ENCODE measurements at regions not wholly inside any gene's neighbourhood (a gene's known extent, or its start where the extent isn't known, plus 50 kb on each side); places are given as distances from the start of the nearest gene placed in this dataset.
"Not testable (repeated sequence)": the region's sequence is repeated elsewhere in the genome, so short reads cannot be mapped to it uniquely, and the experiment has no call there.

DNA sequence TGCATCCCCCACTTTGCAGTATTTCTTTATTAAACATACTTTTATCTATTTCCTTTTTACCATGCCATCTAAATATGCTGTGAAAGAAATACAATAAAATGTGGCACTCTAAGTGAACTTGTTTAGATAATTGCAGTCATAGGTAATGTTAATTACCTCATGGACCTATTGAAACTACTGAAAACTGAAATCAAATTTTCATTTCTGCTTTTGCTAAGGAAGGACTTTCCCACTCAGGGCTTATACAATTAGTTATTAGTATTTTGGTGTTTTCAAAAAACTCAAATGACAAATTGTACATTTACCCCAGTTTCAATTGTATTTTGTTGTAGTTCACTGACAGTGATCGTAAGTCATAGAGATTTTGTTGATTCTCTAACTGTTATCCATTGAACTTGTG is 88.4 kb downstream of the ID4 start:
- no peak for ATAC-seq
- DNase-seq: no peak
- H3K4me3 ChIP-seq (ENCODE audit: low read length): no peak overlapping the region
- H3K9me3 ChIP-seq (ENCODE audit: control insufficient read depth, low read length): no peaks in the 10 kb centered on the region
- H3K27ac ChIP-seq (ENCODE audit: low read length): no peak overlapping the region
- H3K4me1 ChIP-seq (ENCODE audit: control insufficient read depth, insufficient read depth, low read length): no peaks in the 10 kb centered on the region
- intact Hi-C loops (cut with DNase I): no loop called here
- WGBS: 92% methylated on average over 1 of the region's 1 CpG
- no peaks in the 10 kb centered on the region for H3K27me3 ChIP-seq (ENCODE audit: control insufficient read depth, insufficient read depth)

DNA sequence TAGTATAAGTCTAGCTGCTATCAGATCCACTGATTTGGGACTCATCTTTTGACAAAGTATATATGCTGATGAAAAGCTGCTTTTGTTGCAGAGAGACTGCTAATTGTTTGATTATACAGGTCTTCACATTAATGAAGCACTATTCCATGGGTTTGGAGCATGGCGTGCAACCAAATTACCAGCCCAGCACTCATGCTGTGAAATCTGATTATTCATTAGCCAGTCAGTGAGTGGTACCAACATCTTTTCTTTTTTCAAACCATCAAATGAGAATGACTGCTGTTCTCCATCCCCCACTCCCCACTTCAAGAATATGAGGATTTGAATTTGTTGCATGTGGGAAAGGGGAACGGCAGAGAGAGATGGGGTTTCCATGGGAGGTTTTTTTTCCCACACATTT is 91.3 kb downstream of the ID4 start:
- ATAC-seq: no peak
- H3K9me3 ChIP-seq (ENCODE audit: control insufficient read depth, low read length): no peaks in the 10 kb centered on the region
- H3K27me3 ChIP-seq (ENCODE audit: control insufficient read depth, insufficient read depth): no peaks in the 10 kb centered on the region
- no peaks in the 10 kb centered on the region for H3K4me1 ChIP-seq (ENCODE audit: control insufficient read depth, insufficient read depth, low read length)
- no peak for DNase-seq
- H3K4me3 ChIP-seq (ENCODE audit: low read length): no peak overlapping the region
- intact Hi-C loops (cut with DNase I): no loop called here
- WGBS: 87% methylated on average over 2 of the region's 2 CpGs
- no peak overlapping the region for H3K27ac ChIP-seq (ENCODE audit: low read length)

DNA sequence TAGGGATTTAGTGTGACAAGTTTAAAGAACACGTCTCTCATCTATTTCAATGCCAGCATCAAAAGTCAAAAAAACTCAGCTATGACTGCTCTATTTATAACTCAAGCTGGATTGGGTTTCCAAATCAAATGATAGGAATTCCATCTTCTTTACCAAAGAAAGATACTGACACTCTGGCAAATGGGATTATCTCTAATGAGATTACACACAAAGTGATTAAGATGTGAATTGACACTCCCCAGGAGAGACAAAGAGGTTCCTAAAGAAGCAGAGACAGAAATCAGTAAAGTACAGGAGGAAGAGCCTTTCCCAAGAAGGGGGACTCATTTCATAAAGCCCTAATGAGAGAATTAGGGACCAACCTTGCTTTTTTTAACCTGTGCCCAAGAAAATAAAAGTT is 92.1 kb downstream of the ID4 start:
- DNase-seq (no peak), ATAC-seq (no peak)
- WGBS: 33% methylated on average over 1 of the region's 1 CpG
- intact Hi-C loops (cut with DNase I): no loop called here
- no peak overlapping the region for H3K27ac ChIP-seq (ENCODE audit: low read length)
- no peaks in the 10 kb centered on the region for H3K27me3 ChIP-seq (ENCODE audit: control insufficient read depth, insufficient read depth)
- H3K9me3 ChIP-seq (ENCODE audit: control insufficient read depth, low read length): no peaks in the 10 kb centered on the region
- no peaks in the 10 kb centered on the region for H3K4me1 ChIP-seq (ENCODE audit: control insufficient read depth, insufficient read depth, low read length)
- no peak overlapping the region for H3K4me3 ChIP-seq (ENCODE audit: low read length)

DNA sequence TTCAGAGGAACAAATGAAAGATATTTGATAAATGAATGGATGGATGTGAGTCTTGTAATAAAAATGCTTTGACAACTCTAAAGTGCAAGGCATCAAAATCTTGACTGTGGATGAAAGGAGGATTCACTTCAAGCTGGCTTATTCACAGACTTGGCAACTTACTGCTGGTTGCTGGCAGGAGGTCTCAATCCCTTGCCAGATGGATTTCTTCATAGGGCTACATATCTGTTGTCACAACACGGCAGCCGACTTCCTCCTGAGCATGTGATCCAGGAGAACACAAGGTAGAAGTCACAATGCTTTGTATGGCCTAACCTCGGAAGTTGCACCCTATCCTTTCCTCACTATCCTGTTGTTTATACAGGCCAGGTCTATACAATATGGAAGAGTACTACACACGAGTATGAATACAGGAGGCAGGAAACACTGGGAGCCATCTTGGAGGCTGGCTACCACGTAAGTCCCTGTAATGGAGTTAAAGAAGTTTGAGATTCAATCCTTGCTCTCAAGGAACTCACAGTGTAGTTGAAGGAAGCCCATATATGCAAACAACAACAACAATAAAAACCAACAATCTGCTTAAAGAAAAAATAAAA is 97.9 kb downstream of the ID4 start:
- no peak for DNase-seq
- Histone ChIP-seq H3K27me3 (ENCODE audit: control insufficient read depth, insufficient read depth) (no peaks in the 10 kb centered on the region), H3K4me3 (ENCODE audit: low read length) (no peak overlapping the region), H3K4me1 (ENCODE audit: control insufficient read depth, insufficient read depth, low read length) (no peaks in the 10 kb centered on the region), H3K27ac (ENCODE audit: low read length) (no peak overlapping the region), H3K9me3 (ENCODE audit: control insufficient read depth, low read length) (no peaks in the 10 kb centered on the region)
- intact Hi-C loops (cut with DNase I): no loop called here
- ATAC-seq: no peak
- WGBS: 58% methylated on average over 5 of the region's 5 CpGs

DNA sequence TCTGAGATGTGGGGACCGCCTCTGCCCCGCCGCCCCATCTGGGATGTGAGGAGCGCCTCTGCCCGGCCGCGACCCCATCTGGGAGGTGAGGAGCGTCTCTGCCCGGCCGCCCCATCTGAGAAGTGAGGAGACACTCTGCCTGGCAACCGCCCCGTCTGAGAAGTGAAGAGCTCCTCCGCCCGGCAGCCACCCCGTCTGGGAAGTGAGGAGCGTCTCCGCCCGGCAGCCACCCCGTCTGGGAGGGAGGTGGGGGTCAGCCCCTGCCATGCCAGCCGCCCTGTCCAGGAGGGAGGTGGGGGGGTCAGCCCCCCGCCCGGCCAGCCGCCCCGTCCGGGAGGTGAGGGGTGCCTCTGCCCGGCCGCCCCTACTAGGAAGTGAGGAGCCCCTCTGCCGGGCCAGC is 102.2 kb downstream of the ID4 start:
- H3K9me3 ChIP-seq (ENCODE audit: control insufficient read depth, low read length); H3K27me3 ChIP-seq (ENCODE audit: control insufficient read depth, insufficient read depth); H3K27ac ChIP-seq (ENCODE audit: low read length); H3K4me3 ChIP-seq (ENCODE audit: low read length); ATAC-seq; intact Hi-C loops (cut with DNase I); H3K4me1 ChIP-seq (ENCODE audit: control insufficient read depth, insufficient read depth, low read length): not testable (repeated sequence)
- DNase-seq: peak in 1 of 3 donors; percentile 47
- 93% methylated on average over 27 of the region's 28 CpGs for WGBS

DNA sequence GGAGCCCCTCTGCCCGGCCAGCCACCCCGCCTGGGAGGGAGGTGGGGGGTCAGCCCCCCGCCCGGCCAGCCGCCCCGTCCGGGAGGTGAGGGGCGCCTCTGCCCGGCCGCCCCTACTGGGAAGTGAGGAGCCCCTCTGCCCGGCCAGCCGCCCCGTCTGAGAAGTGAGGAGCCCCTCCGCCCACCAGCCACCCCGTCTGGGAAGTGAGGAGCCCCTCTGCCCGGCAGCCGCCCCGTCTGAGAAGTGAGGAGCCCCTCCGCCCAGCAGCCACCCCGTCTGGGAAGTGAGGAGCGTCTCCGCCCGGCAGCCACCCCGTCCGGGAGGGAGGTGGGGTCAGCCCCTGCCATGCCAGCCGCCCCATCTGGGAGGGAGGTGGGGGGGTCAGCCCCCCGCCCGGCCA is 102.8 kb downstream of the ID4 start:
- H3K27me3 ChIP-seq (ENCODE audit: control insufficient read depth, insufficient read depth); ATAC-seq; H3K9me3 ChIP-seq (ENCODE audit: control insufficient read depth, low read length); H3K4me3 ChIP-seq (ENCODE audit: low read length); H3K27ac ChIP-seq (ENCODE audit: low read length); intact Hi-C loops (cut with DNase I); H3K4me1 ChIP-seq (ENCODE audit: control insufficient read depth, insufficient read depth, low read length): not testable (repeated sequence)
- peak in 1 of 3 donors; percentile 51 for DNase-seq
- 95% methylated on average over 21 of the region's 28 CpGs for WGBS

DNA sequence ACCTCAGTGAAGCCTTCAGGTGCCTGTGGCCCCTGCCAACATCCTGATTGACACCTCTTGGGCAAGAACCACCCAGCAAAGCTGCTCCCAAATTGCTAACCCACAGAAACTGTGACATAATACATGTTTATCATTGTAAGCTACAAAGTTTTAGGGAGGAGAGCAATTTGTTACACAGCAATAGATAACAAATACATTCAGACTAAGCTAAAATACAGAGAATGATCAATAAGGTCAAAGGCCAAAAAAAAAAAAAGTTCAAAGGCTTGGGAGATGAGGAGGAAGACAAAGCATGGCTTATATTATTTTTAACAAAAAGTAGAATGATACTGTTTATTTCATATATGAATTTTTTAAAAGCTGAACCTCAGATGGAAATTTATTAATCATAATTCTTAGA is 105.9 kb downstream of the ID4 start:
- no peaks in the 10 kb centered on the region for H3K9me3 ChIP-seq (ENCODE audit: control insufficient read depth, low read length)
- DNase-seq (no peak), ATAC-seq (no peak)
- no peaks in the 10 kb centered on the region for H3K4me1 ChIP-seq (ENCODE audit: control insufficient read depth, insufficient read depth, low read length)
- intact Hi-C loops (cut with DNase I): no loop called here
- H3K27ac ChIP-seq (ENCODE audit: low read length): no peak overlapping the region
- H3K27me3 ChIP-seq (ENCODE audit: control insufficient read depth, insufficient read depth): no peaks in the 10 kb centered on the region
- H3K4me3 ChIP-seq (ENCODE audit: low read length): no peak overlapping the region

DNA sequence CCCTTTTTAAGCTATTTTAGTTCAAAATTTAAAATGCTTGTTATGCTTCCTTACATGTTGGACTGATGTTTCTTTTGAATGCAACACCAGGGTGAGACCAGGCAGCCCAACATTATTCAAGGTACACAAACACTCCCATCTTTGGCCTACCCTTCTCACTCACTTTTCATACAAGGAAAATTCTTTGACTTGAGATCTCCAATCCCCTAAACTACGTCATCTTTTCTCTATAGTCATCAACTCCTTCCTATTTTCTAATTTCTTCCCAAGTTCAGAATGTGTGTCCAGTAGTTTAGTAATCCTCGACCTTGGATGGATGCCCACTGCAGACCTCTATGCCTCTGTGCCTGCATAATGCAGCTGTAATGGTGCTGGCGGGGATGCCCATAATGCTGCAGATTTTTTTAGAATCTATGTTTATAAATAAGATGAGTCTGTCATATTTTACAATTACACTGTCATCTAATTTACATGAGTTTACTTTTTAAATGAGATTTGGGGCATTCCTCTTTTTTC is 108.7 kb downstream of the ID4 start:
- 71% methylated on average over 3 of the region's 3 CpGs for WGBS
- DNase-seq (no peak), ATAC-seq (no peak)
- H3K27ac ChIP-seq (ENCODE audit: low read length): no peak overlapping the region
- intact Hi-C loops (cut with DNase I): no loop called here
- H3K4me3 ChIP-seq (ENCODE audit: low read length): no peak overlapping the region
- H3K9me3 ChIP-seq (ENCODE audit: control insufficient read depth, low read length): no peaks in the 10 kb centered on the region
- H3K27me3 ChIP-seq (ENCODE audit: control insufficient read depth, insufficient read depth): no peaks in the 10 kb centered on the region
- H3K4me1 ChIP-seq (ENCODE audit: control insufficient read depth, insufficient read depth, low read length): no peaks in the 10 kb centered on the region

DNA sequence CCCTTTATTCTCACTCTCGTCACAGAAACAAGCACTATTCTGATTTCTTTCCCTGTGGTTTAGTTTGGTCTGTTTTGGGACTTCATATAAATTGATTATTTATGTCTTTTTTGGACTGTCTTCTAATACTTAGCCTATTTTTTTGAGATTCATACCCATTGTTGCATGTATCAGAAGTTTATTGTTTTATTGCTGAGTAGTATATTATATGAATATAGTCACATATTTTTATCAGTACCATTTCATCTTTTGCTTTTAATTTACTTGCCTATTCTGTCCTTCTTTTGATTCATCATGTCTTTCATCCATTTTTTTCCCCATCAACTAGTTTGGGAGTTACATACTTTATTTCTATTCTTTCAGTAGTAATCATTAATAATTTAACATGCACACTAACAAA is 112.0 kb downstream of the ID4 start:
- H3K4me3 ChIP-seq (ENCODE audit: low read length): no peak overlapping the region
- H3K27ac ChIP-seq (ENCODE audit: low read length): no peak overlapping the region
- WGBS: 79% methylated on average over 1 of the region's 1 CpG
- H3K4me1 ChIP-seq (ENCODE audit: control insufficient read depth, insufficient read depth, low read length): no peaks in the 10 kb centered on the region
- DNase-seq (no peak), ATAC-seq (no peak)
- intact Hi-C loops (cut with DNase I): no loop called here
- H3K9me3 ChIP-seq (ENCODE audit: control insufficient read depth, low read length): no peaks in the 10 kb centered on the region
- H3K27me3 ChIP-seq (ENCODE audit: control insufficient read depth, insufficient read depth): no peaks in the 10 kb centered on the region

DNA sequence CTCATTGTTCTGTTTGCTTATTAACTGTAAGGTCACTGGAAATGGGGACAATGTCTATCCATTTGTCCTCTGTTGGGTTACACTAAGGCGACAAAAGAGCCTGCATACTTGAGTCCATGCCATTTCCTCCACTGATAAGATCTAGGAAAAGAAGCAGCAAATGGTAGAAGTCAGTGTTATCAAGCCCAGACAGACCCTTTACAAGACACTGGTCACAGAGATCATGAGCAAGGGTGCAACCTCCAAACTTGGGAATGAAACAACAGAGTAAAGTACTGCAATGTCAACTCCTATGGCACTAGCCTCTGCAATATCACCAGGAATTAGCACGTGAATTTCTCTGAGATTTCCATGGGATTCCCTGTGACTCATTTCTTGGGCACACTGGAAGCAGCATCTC is 126.9 kb downstream of the ID4 start:
- DNase-seq (no peak), ATAC-seq (no peak)
- H3K27ac ChIP-seq (ENCODE audit: low read length): no peak overlapping the region
- H3K27me3 ChIP-seq (ENCODE audit: control insufficient read depth, insufficient read depth): no peaks in the 10 kb centered on the region
- no peaks in the 10 kb centered on the region for H3K9me3 ChIP-seq (ENCODE audit: control insufficient read depth, low read length)
- no peak overlapping the region for H3K4me3 ChIP-seq (ENCODE audit: low read length)
- 44% methylated on average over 2 of the region's 2 CpGs for WGBS
- H3K4me1 ChIP-seq (ENCODE audit: control insufficient read depth, insufficient read depth, low read length): no peaks in the 10 kb centered on the region
- intact Hi-C loops (cut with DNase I): no loop called here

DNA sequence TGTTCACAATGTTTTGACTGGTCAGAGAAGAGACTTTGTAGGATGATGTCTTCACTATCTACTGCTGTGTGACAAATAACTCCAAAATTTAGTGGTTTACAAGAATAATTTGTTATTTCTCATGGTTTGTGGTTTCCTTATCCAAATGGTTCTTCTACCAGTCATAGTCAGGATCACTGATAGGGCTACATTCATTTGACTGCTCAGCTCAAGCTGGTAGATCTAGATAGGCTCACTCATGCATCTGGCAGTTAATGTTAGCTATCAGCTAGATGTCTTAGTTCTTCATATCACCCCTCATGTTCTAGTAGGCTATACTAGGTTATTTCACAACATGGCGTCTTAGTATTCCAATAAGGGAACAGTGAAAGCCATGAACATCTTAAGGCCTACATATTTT is 131.0 kb downstream of the ID4 start:
- intact Hi-C loops (cut with DNase I): no loop called here
- H3K9me3 ChIP-seq (ENCODE audit: control insufficient read depth, low read length): no peaks in the 10 kb centered on the region
- WGBS: 85% methylated on average over 1 of the region's 1 CpG

DNA sequence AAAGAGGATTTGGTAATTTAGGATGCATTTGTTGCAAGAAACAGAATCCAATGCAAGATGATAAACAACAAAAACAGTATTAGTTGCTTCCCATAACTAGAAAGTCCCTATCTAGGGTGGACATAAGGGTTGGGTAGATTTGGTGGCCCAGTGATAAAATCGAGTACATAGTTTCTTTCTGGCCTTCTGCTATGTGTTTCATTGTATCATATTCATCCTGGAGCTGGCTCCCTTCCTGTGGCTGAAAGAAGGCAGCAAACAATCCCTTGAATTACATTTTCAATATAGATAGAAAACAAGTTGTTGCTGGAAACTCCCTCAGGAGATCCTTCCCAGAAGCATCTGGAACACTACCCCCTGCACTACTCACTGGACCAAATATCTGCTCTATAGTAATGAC is 135.1 kb downstream of the ID4 start:
- intact Hi-C loops (cut with DNase I): no loop called here
- no peak for ATAC-seq
- H3K9me3 ChIP-seq (ENCODE audit: control insufficient read depth, low read length): no peaks in the 10 kb centered on the region
- WGBS: 61% methylated on average over 1 of the region's 1 CpG
- no peak overlapping the region for H3K27ac ChIP-seq (ENCODE audit: low read length)
- H3K4me3 ChIP-seq (ENCODE audit: low read length): no peak overlapping the region
- no peak for DNase-seq
- H3K27me3 ChIP-seq (ENCODE audit: control insufficient read depth, insufficient read depth): no peaks in the 10 kb centered on the region
- H3K4me1 ChIP-seq (ENCODE audit: control insufficient read depth, insufficient read depth, low read length): no peaks in the 10 kb centered on the region

More for the DNA sequence above, 131.0 kb downstream of the ID4 start:
- no peaks in the 10 kb centered on the region for H3K4me1 ChIP-seq (ENCODE audit: control insufficient read depth, insufficient read depth, low read length)
- ATAC-seq: no peak
- H3K27ac ChIP-seq (ENCODE audit: low read length): no peak overlapping the region
- DNase-seq: no peak
- H3K4me3 ChIP-seq (ENCODE audit: low read length): no peak overlapping the region
- no peaks in the 10 kb centered on the region for H3K27me3 ChIP-seq (ENCODE audit: control insufficient read depth, insufficient read depth)

All from right cardiac atrium (tissue), 5 donors.